Neural cell (in vitro differentiated cells): ENCODE measurements at regions not wholly inside any gene's neighbourhood (a gene's known extent, or its start where the extent isn't known, plus 50 kb on each side); places are given as distances from the start of the nearest gene placed in this dataset.

Experiments used
- EP300 ChIP-seq: fragments of 450-650 bp; conservative IDR thresholded peaks from 2 replicates; pipeline ENCODE4 v1.6.1; 2014; ENCODE audit warnings: antibody characterized with exemption, mild to moderate bottlenecking, moderate library complexity; ENCODE audit not compliant: poor library complexity, severe bottlenecking
- EZH2 ChIP-seq: fragments of 200-600, 300-800 bp; shearing (Covaris generic), sonication (generic); IDR thresholded peaks from 2 replicates; pipeline ENCODE4 v1.6.1; 2014; ENCODE audit warnings: antibody characterized with exemption, low read length, borderline replicate concordance, mild to moderate bottlenecking; ENCODE audit not compliant: insufficient read depth, poor library complexity, severe bottlenecking
- POLR2AphosphoS5 ChIP-seq: IDR thresholded peaks from 2 replicates; pipeline ENCODE4 v1.6.1; 2012
- RAD21 ChIP-seq: fragments of 450-650 bp; conservative IDR thresholded peaks from 2 replicates; pipeline ENCODE4 v1.6.1; 2014; ENCODE audit warnings: antibody characterized with exemption, mild to moderate bottlenecking, moderate library complexity
- SMC3 ChIP-seq: fragments of 450-650 bp; conservative IDR thresholded peaks from 2 replicates; pipeline ENCODE4 v1.6.1; 2014; ENCODE audit warnings: antibody characterized with exemption, mild to moderate bottlenecking, moderate library complexity; ENCODE audit not compliant: poor library complexity
- TAF1 ChIP-seq: IDR thresholded peaks from 2 replicates; pipeline ENCODE4 v1.6.1; 2012; ENCODE audit warnings: low read depth
- TF ChIP-seq, protein P1 (sequence below): fragments of 450-650 bp; IDR thresholded peaks from 2 replicates; pipeline ENCODE4 v1.5.1; 2014; ENCODE audit warnings: antibody characterized with exemption, mild to moderate bottlenecking, moderate library complexity; ENCODE audit not compliant: poor library complexity, severe bottlenecking
- TF ChIP-seq, protein P2 (sequence below): IDR thresholded peaks from 2 replicates; pipeline ENCODE4 v1.6.1; 2012; ENCODE audit warnings: borderline replicate concordance

DNA sequence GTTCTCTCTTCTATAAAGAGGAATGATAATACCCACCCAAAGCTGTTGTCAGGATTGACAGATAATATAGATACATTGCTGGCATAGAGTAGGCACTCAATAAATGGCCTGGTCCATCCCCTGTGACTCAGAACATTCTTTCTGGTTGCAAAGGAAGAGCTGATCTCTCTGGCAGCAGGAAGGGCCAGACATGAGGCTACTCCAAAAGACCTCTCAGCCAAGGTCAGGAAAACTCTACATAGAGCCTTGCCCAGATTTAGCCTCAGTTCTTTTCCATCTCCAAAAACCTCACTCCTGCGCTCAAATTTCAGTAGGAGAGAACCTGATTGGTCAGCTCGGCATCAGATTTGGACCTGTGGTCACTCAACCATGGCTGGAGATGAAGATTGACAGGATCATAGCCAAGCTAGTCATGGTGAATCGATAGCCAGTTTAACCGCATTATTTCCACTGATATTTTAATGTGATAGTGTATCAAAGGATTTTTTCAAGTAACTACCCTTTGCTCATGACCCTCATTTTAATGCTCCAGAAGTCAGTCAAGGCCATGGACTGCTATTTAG, 319.6 kb downstream of the DRD1 start:
- TF ChIP-seq RAD21 (no peak), POLR2AphosphoS5 (no peak), EP300 (no peak), TAF1 (no peak), EZH2 (no peak), SMC3 (no peak)
- TF ChIP-seq, protein P1, sequence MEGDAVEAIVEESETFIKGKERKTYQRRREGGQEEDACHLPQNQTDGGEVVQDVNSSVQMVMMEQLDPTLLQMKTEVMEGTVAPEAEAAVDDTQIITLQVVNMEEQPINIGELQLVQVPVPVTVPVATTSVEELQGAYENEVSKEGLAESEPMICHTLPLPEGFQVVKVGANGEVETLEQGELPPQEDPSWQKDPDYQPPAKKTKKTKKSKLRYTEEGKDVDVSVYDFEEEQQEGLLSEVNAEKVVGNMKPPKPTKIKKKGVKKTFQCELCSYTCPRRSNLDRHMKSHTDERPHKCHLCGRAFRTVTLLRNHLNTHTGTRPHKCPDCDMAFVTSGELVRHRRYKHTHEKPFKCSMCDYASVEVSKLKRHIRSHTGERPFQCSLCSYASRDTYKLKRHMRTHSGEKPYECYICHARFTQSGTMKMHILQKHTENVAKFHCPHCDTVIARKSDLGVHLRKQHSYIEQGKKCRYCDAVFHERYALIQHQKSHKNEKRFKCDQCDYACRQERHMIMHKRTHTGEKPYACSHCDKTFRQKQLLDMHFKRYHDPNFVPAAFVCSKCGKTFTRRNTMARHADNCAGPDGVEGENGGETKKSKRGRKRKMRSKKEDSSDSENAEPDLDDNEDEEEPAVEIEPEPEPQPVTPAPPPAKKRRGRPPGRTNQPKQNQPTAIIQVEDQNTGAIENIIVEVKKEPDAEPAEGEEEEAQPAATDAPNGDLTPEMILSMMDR: no peak
- TF ChIP-seq, protein P2, sequence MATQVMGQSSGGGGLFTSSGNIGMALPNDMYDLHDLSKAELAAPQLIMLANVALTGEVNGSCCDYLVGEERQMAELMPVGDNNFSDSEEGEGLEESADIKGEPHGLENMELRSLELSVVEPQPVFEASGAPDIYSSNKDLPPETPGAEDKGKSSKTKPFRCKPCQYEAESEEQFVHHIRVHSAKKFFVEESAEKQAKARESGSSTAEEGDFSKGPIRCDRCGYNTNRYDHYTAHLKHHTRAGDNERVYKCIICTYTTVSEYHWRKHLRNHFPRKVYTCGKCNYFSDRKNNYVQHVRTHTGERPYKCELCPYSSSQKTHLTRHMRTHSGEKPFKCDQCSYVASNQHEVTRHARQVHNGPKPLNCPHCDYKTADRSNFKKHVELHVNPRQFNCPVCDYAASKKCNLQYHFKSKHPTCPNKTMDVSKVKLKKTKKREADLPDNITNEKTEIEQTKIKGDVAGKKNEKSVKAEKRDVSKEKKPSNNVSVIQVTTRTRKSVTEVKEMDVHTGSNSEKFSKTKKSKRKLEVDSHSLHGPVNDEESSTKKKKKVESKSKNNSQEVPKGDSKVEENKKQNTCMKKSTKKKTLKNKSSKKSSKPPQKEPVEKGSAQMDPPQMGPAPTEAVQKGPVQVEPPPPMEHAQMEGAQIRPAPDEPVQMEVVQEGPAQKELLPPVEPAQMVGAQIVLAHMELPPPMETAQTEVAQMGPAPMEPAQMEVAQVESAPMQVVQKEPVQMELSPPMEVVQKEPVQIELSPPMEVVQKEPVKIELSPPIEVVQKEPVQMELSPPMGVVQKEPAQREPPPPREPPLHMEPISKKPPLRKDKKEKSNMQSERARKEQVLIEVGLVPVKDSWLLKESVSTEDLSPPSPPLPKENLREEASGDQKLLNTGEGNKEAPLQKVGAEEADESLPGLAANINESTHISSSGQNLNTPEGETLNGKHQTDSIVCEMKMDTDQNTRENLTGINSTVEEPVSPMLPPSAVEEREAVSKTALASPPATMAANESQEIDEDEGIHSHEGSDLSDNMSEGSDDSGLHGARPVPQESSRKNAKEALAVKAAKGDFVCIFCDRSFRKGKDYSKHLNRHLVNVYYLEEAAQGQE: no peak
